ENCODE measurements at regions not wholly inside any gene's neighbourhood (a gene's known extent, or its start where the extent isn't known, plus 50 kb on each side); places are given as distances from the start of the nearest gene placed in this dataset.

GRCh38 chr12:89840162-89840922, 131.7 kb upstream of the ATP2B1 start:
- H3K27ac ChIP-seq (ENCODE audit: low read length) = no peak overlapping the region
- no peak overlapping the region for H3K9ac ChIP-seq (ENCODE audit: low read length)
- no peaks in the 10 kb centered on the region for H3K79me2 ChIP-seq (ENCODE audit: low read length)
- H3K36me3 ChIP-seq (replicated peaks; ENCODE audit: low read depth, low read length) = no peaks in the 10 kb centered on the region
- no peak overlapping the region for H2AFZ ChIP-seq (ENCODE audit: low read depth, low read length)
- H3K4me2 ChIP-seq (ENCODE audit: low read length) = no peak overlapping the region
- peaks cover 2% of the 10 kb centered on the region; the same call in 1 of the 2 replicates for H3K4me1 ChIP-seq (ENCODE audit: low read length)
- H3K9me3 ChIP-seq (ENCODE audit: insufficient read depth, low read length) = no peaks in the 10 kb centered on the region
- no peaks in the 10 kb centered on the region for H4K20me1 ChIP-seq (ENCODE audit: insufficient read depth, low read length)
- no peak for TF ChIP-seq EZH2phosphoT487 (IDR thresholded peaks at IDR 0.05; ENCODE audit: low read depth)
- no peaks in the 10 kb centered on the region for H3K27me3 ChIP-seq (ENCODE audit: low read depth, low read length)
- no peak overlapping the region for H3K4me3 ChIP-seq (ENCODE audit: low read length)

- no peaks in the 10 kb centered on the region for H4K20me1 ChIP-seq (ENCODE audit: insufficient read depth, low read length)
- H3K27me3 ChIP-seq (ENCODE audit: low read depth, low read length) = no peaks in the 10 kb centered on the region
- no peaks in the 10 kb centered on the region for H3K36me3 ChIP-seq (replicated peaks; ENCODE audit: low read depth, low read length)
- H3K79me2 ChIP-seq (ENCODE audit: low read length) = no peaks in the 10 kb centered on the region
- no peak overlapping the region for H3K4me2 ChIP-seq (ENCODE audit: low read length)
- no peak overlapping the region for H2AFZ ChIP-seq (ENCODE audit: low read depth, low read length)
- no peak overlapping the region for H3K9ac ChIP-seq (ENCODE audit: low read length)
- H3K4me3 ChIP-seq (ENCODE audit: low read length) = no peak overlapping the region
- TF ChIP-seq, protein P1, sequence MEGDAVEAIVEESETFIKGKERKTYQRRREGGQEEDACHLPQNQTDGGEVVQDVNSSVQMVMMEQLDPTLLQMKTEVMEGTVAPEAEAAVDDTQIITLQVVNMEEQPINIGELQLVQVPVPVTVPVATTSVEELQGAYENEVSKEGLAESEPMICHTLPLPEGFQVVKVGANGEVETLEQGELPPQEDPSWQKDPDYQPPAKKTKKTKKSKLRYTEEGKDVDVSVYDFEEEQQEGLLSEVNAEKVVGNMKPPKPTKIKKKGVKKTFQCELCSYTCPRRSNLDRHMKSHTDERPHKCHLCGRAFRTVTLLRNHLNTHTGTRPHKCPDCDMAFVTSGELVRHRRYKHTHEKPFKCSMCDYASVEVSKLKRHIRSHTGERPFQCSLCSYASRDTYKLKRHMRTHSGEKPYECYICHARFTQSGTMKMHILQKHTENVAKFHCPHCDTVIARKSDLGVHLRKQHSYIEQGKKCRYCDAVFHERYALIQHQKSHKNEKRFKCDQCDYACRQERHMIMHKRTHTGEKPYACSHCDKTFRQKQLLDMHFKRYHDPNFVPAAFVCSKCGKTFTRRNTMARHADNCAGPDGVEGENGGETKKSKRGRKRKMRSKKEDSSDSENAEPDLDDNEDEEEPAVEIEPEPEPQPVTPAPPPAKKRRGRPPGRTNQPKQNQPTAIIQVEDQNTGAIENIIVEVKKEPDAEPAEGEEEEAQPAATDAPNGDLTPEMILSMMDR (IDR thresholded peaks at IDR 0.05; ENCODE audit: low read depth, low read length) = no peak
- TF ChIP-seq EZH2phosphoT487 (IDR thresholded peaks at IDR 0.05; ENCODE audit: low read depth) = no peak
- H3K27ac ChIP-seq (ENCODE audit: low read length) = no peak overlapping the region
- H3K9me3 ChIP-seq (ENCODE audit: insufficient read depth, low read length) = no peaks in the 10 kb centered on the region
- H3K4me1 ChIP-seq (ENCODE audit: low read length) = peaks cover 4% of the 10 kb centered on the region; the same call in 1 of the 2 replicates
Observed at GRCh38 chr12:89839444-89839843, 130.8 kb upstream of the ATP2B1 start.

DNA sequence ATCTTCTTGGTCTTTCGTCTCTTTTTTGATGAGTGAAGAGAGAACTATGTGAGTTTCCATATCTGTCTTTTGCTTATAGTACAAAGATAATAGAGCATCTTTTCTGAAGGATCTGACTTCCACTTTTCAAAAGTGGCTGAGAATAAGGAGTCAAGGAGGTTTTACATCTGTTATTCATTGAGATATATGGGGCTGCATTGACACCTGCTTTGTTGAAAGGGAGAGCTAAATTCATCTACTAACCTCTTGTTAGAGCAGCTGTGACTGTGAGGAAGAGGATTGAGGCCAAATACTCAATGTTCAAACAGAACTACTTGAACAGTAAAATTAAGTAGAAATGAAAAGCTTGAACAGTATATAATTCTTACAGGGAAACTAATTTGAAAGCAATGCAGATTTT, 130.2 kb upstream of the ATP2B1 start:
- no peak overlapping the region for H3K4me3 ChIP-seq (ENCODE audit: low read length)
- no peak overlapping the region for H2AFZ ChIP-seq (ENCODE audit: low read depth, low read length)
- no peak overlapping the region for H3K27ac ChIP-seq (ENCODE audit: low read length)
- no peaks in the 10 kb centered on the region for H3K79me2 ChIP-seq (ENCODE audit: low read length)
- no peaks in the 10 kb centered on the region for H3K9me3 ChIP-seq (ENCODE audit: insufficient read depth, low read length)
- H3K27me3 ChIP-seq (ENCODE audit: low read depth, low read length) = no peaks in the 10 kb centered on the region
- TF ChIP-seq, protein P1 (IDR thresholded peaks at IDR 0.05; ENCODE audit: low read depth, low read length) = no peak
- no peak for TF ChIP-seq EZH2phosphoT487 (IDR thresholded peaks at IDR 0.05; ENCODE audit: low read depth)
- no peak overlapping the region for H3K4me2 ChIP-seq (ENCODE audit: low read length)
- no peaks in the 10 kb centered on the region for H3K36me3 ChIP-seq (replicated peaks; ENCODE audit: low read depth, low read length)
- peaks cover 4% of the 10 kb centered on the region; the same call in 1 of the 2 replicates for H3K4me1 ChIP-seq (ENCODE audit: low read length)
- no peak overlapping the region for H3K9ac ChIP-seq (ENCODE audit: low read length)
- no peaks in the 10 kb centered on the region for H4K20me1 ChIP-seq (ENCODE audit: insufficient read depth, low read length)

- Histone ChIP-seq H3K9ac (ENCODE audit: low read length) (no peak overlapping the region), H3K27me3 (ENCODE audit: low read depth, low read length) (no peaks in the 10 kb centered on the region), H3K4me2 (ENCODE audit: low read length) (no peak overlapping the region), H3K36me3 (replicated peaks; ENCODE audit: low read depth, low read length) (no peaks in the 10 kb centered on the region), H3K4me1 (ENCODE audit: low read length) (peaks cover 4% of the 10 kb centered on the region; the same call in 1 of the 2 replicates), H3K4me3 (ENCODE audit: low read length) (no peak overlapping the region), H4K20me1 (ENCODE audit: insufficient read depth, low read length) (no peaks in the 10 kb centered on the region), H3K27ac (ENCODE audit: low read length) (no peak overlapping the region), H3K79me2 (ENCODE audit: low read length) (no peaks in the 10 kb centered on the region), H3K9me3 (ENCODE audit: insufficient read depth, low read length) (no peaks in the 10 kb centered on the region), H2AFZ (ENCODE audit: low read depth, low read length) (no peak overlapping the region)
- no peak for TF ChIP-seq EZH2phosphoT487 (IDR thresholded peaks at IDR 0.05; ENCODE audit: low read depth)
- TF ChIP-seq, protein P1 (IDR thresholded peaks at IDR 0.05; ENCODE audit: low read depth, low read length) = no peak
Observed at GRCh38 chr12:89836026-89836425, 127.4 kb upstream of the ATP2B1 start.
